ENCODE measurements at regions not wholly inside any gene's neighbourhood (a gene's known extent, or its start where the extent isn't known, plus 50 kb on each side); places are given as distances from the start of the nearest gene placed in this dataset.
"Not testable (repeated sequence)": the region's sequence is repeated elsewhere in the genome, so short reads cannot be mapped to it uniquely, and the experiment has no call there.

DNA sequence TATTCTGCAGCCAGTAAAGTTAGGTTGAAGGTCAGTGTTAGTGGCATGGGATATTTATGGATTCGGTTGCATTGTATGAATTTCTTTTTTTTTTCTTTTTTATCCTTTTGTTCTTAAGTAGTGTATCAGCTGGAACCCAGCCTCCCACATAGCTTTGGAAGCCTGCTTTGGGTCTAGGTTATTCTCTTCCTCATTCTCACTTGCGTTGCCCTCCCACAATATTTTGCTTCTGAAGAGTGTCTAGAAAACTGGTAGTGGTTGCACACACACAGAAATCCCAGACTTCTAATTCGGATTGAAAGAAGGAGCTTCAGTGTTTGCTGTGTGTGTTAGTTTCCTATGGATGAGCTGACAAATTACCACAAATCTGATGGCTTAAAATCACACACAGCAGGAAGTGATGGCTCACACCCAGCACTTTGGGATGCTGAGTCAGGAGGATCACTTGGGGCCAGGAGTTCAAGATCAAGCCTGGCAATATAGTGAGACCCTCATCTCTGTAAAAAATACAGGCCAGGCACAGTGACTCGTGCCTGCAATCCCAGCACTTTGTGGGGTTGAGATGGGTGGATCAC is 104.8 kb downstream of the ARL4C start:
- Histone ChIP-seq H3K27me3 (replicated peaks; ENCODE audit: insufficient read depth, low read length) (no peaks in the 10 kb centered on the region), H3K4me3 (ENCODE audit: low read length) (no peak overlapping the region), H2AFZ (ENCODE audit: low read length) (no peak overlapping the region), H3K27ac (ENCODE audit: low read length) (no peak overlapping the region), H3K4me2 (ENCODE audit: low read depth, low read length) (no peak overlapping the region), H3K9ac (ENCODE audit: low read length) (no peak overlapping the region), H3K36me3 (replicated peaks; ENCODE audit: insufficient read depth, low read length) (no peaks in the 10 kb centered on the region), H3K79me2 (ENCODE audit: low read length) (no peaks in the 10 kb centered on the region), H3K9me3 (replicated peaks; ENCODE audit: insufficient read depth, low read length) (no peaks in the 10 kb centered on the region), H3K9me2 (replicated peaks; ENCODE audit: insufficient read depth, low read length) (no peaks in the 10 kb centered on the region), H3F3A (ENCODE audit: insufficient read depth, low read length) (no peaks in the 10 kb centered on the region), H3K4me1 (ENCODE audit: low read length) (no peaks in the 10 kb centered on the region), H4K20me1 (ENCODE audit: insufficient read depth, low read length) (no peaks in the 10 kb centered on the region)
- TF ChIP-seq EZH2 (optimal IDR thresholded peaks at IDR 0.05; ENCODE audit: low read depth, low read length): no peak
- no peak for TF ChIP-seq CTCF (IDR thresholded peaks at IDR 0.05; ENCODE audit: low read length)
- TF ChIP-seq EZH2phosphoT487 (IDR thresholded peaks at IDR 0.05; ENCODE audit: low read length): no peak
- DNase-seq: no peak

DNA sequence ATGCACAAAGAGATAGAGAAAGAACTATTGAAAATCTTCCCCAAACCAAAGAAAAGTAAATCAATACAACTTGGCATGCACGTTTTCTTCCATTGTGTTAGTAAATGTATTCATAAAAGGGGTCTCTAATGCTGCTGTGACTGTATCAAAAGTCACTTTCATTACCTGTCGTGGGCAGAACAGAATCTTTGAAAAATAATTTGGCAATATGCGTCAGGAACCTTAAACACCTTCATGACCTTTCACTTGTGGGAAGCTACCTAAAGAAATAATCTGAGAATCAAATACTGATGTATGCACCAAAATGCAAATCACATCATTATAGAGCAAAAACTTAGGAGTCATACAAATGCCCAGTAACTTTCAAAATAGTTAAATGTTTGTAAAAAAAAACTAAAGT is 105.3 kb downstream of the ARL4C start:
- TF ChIP-seq EZH2phosphoT487 (IDR thresholded peaks at IDR 0.05; ENCODE audit: low read length) (no peak), CTCF (IDR thresholded peaks at IDR 0.05; ENCODE audit: low read length) (no peak), EZH2 (optimal IDR thresholded peaks at IDR 0.05; ENCODE audit: low read depth, low read length) (no peak)
- H3K4me2 ChIP-seq (ENCODE audit: low read depth, low read length): no peak overlapping the region

GRCh38 chr2:234389661-234390060 is 107.2 kb downstream of the ARL4C start:
- not testable (repeated sequence) for DNase-seq; H3K4me1 ChIP-seq (ENCODE audit: low read length); H4K20me1 ChIP-seq (ENCODE audit: insufficient read depth, low read length); H3K9me2 ChIP-seq (replicated peaks; ENCODE audit: insufficient read depth, low read length); H3K36me3 ChIP-seq (replicated peaks; ENCODE audit: insufficient read depth, low read length); H3K4me3 ChIP-seq (ENCODE audit: low read length); H3K9me3 ChIP-seq (replicated peaks; ENCODE audit: insufficient read depth, low read length); H3K9ac ChIP-seq (ENCODE audit: low read length); H2AFZ ChIP-seq (ENCODE audit: low read length); H3K4me2 ChIP-seq (ENCODE audit: low read depth, low read length); H3K79me2 ChIP-seq (ENCODE audit: low read length); H3K27me3 ChIP-seq (replicated peaks; ENCODE audit: insufficient read depth, low read length); H3K27ac ChIP-seq (ENCODE audit: low read length); H3F3A ChIP-seq (ENCODE audit: insufficient read depth, low read length)

More for the DNA sequence above, 105.3 kb downstream of the ARL4C start:
- Histone ChIP-seq H3K4me1 (ENCODE audit: low read length) (no peaks in the 10 kb centered on the region), H3K27ac (ENCODE audit: low read length) (no peak overlapping the region), H3F3A (ENCODE audit: insufficient read depth, low read length) (no peaks in the 10 kb centered on the region), H3K9ac (ENCODE audit: low read length) (no peak overlapping the region), H3K79me2 (ENCODE audit: low read length) (no peaks in the 10 kb centered on the region), H4K20me1 (ENCODE audit: insufficient read depth, low read length) (no peaks in the 10 kb centered on the region), H3K9me3 (replicated peaks; ENCODE audit: insufficient read depth, low read length) (no peaks in the 10 kb centered on the region), H3K9me2 (replicated peaks; ENCODE audit: insufficient read depth, low read length) (no peaks in the 10 kb centered on the region), H3K4me3 (ENCODE audit: low read length) (no peak overlapping the region), H3K27me3 (replicated peaks; ENCODE audit: insufficient read depth, low read length) (no peaks in the 10 kb centered on the region), H2AFZ (ENCODE audit: low read length) (no peak overlapping the region), H3K36me3 (replicated peaks; ENCODE audit: insufficient read depth, low read length) (no peaks in the 10 kb centered on the region)
- DNase-seq: no peak

- DNase-seq: no peak
- Histone ChIP-seq H3K4me1 (ENCODE audit: low read length) (no peaks in the 10 kb centered on the region), H4K20me1 (ENCODE audit: insufficient read depth, low read length) (no peaks in the 10 kb centered on the region), H3K27ac (ENCODE audit: low read length) (no peak overlapping the region), H3K4me2 (ENCODE audit: low read depth, low read length) (no peak overlapping the region), H3K9me3 (replicated peaks; ENCODE audit: insufficient read depth, low read length) (no peaks in the 10 kb centered on the region), H3K79me2 (ENCODE audit: low read length) (no peaks in the 10 kb centered on the region), H3K4me3 (ENCODE audit: low read length) (no peak overlapping the region), H3K9ac (ENCODE audit: low read length) (no peak overlapping the region), H3K27me3 (replicated peaks; ENCODE audit: insufficient read depth, low read length) (no peaks in the 10 kb centered on the region), H2AFZ (ENCODE audit: low read length) (no peak overlapping the region), H3K9me2 (replicated peaks; ENCODE audit: insufficient read depth, low read length) (no peaks in the 10 kb centered on the region), H3K36me3 (replicated peaks; ENCODE audit: insufficient read depth, low read length) (no peaks in the 10 kb centered on the region), H3F3A (ENCODE audit: insufficient read depth, low read length) (no peaks in the 10 kb centered on the region)
- TF ChIP-seq EZH2phosphoT487 (IDR thresholded peaks at IDR 0.05; ENCODE audit: low read length) (no peak), EZH2 (optimal IDR thresholded peaks at IDR 0.05; ENCODE audit: low read depth, low read length) (no peak), CTCF (IDR thresholded peaks at IDR 0.05; ENCODE audit: low read length) (no peak)
These were observed 108.3 kb downstream of the ARL4C start for GRCh38 chr2:234388591-234388990.
